ENCODE measurements at regions not wholly inside any gene's neighbourhood (a gene's known extent, or its start where the extent isn't known, plus 50 kb on each side); places are given as distances from the start of the nearest gene placed in this dataset.
"Not testable (repeated sequence)": the region's sequence is repeated elsewhere in the genome, so short reads cannot be mapped to it uniquely, and the experiment has no call there.

DNA sequence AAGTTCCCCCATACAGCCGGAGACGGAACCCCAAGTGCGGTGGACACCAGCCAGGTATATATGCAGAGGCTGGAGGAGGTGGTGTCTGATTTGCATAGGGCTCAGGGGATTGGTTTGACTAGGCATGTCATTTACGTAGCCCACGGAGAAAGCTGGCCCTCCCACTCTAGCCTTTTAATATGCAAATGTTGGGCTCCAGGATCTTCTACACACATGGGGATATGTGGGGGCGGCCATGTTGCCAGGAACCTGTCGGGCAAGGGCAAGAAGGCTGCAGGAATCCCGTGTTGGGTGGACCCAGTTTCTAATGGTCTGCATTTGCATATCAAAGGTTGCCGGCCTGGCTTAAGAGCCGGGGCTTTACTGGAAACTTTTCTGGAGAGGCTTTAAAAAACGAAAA lies 57.4 kb downstream of the FTHL17 start:
- not testable (repeated sequence) for DNase-seq (ENCODE audit: low read depth)

DNA sequence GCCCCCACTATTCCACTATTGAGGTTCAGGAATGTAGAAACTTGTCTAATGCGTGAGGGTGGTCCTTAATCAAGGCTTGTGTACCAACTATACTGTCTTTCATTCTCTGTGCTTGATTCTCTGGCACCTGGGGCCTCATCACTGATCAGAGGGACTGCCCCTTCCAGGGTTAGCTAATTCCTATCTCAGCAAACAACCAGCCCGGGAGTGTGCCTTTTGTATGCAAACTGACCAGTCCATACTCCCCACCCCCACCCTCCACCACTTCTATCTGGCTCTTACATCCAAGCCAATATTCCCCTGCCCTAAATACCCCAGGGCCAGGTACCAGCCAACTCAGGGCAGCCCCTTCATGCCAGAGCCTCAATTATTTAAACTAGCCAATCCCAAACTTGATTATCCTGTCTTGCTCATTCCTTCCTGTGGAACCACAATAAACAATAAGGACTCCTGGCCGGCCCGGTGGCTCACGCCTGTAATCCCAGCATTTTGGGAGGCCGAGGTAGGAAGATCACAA lies 59.3 kb downstream of the FTHL17 start:
- H3K4me3 ChIP-seq (ENCODE audit: low read depth, low read length), result no peak overlapping the region
- TF ChIP-seq, protein P1, sequence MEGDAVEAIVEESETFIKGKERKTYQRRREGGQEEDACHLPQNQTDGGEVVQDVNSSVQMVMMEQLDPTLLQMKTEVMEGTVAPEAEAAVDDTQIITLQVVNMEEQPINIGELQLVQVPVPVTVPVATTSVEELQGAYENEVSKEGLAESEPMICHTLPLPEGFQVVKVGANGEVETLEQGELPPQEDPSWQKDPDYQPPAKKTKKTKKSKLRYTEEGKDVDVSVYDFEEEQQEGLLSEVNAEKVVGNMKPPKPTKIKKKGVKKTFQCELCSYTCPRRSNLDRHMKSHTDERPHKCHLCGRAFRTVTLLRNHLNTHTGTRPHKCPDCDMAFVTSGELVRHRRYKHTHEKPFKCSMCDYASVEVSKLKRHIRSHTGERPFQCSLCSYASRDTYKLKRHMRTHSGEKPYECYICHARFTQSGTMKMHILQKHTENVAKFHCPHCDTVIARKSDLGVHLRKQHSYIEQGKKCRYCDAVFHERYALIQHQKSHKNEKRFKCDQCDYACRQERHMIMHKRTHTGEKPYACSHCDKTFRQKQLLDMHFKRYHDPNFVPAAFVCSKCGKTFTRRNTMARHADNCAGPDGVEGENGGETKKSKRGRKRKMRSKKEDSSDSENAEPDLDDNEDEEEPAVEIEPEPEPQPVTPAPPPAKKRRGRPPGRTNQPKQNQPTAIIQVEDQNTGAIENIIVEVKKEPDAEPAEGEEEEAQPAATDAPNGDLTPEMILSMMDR (IDR thresholded peaks at IDR 0.05; ENCODE audit: low read depth, low read length, missing control alignments), result no peak
- no peak for DNase-seq (ENCODE audit: low read depth)

More for the DNA sequence above, 57.4 kb downstream of the FTHL17 start:
- not testable (repeated sequence) for H3K4me3 ChIP-seq (ENCODE audit: low read depth, low read length)

DNA sequence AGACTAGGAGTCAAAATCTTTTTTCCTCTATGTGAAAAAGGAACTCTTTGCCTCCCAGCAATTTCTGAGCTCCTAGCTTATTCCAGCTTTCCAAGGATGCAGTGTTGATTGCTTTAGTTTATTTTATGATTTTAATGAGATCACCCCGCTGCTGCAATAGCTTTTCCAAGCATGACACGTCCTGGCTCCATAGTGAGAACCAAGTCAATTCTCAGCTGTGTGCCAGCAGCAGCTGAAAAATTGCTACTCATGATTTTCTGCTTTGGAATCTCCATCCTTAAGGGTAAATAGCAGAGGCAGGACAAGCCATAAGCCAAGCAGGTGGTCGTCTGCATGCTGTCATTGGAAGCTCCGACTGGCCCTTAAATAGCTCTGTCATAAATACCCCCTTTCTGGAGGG lies 64.5 kb downstream of the FTHL17 start:
- H3K4me3 ChIP-seq (ENCODE audit: low read depth, low read length), result no peak overlapping the region
- TF ChIP-seq, protein P1 (IDR thresholded peaks at IDR 0.05; ENCODE audit: low read depth, low read length, missing control alignments), result no peak
- no peak for DNase-seq (ENCODE audit: low read depth)

DNA sequence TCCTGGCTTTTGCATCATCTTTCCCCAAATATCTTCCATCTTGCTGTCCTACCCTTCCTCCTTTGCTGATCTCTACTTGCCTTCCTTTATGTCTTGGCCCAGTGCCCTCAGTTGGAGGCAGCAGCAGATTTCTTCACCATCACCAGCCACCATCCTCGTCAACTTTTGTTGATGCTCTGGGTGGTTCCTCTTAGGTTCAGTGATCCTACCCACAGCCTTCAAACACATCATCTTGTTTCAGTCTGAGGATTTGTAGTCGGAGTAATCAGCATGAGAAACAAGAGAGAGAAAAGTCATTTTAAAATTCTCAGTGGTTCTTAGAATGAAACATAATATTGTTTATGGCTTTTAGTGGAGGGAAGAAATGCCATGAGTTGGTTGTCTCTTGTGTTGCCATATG lies 65.8 kb downstream of the FTHL17 start:
- no peak overlapping the region for H3K4me3 ChIP-seq (ENCODE audit: low read depth, low read length)
- TF ChIP-seq, protein P1 (IDR thresholded peaks at IDR 0.05; ENCODE audit: low read depth, low read length, missing control alignments), result no peak
- DNase-seq (ENCODE audit: low read depth), result no peak

DNA sequence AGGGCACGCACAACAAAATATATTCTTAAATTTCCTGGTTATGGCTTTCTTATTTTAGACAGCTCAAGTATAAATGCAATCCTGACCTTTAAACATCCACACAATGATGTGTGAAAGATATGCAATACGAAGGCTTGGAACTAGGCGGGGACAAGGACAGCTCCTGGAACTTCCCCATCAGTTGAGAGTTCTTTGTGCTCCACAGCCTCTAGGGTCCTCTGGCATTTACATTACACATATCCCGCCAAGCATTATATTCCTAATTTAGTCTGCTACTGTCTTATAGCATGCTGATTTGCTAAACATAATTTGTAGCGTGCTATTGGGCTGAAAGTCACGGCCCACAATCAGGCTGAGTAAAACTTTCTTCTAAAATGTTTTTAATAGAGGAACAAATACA lies 74.4 kb downstream of the FTHL17 start:
- no peak overlapping the region for H3K4me3 ChIP-seq (ENCODE audit: low read depth, low read length)
- TF ChIP-seq, protein P1 (IDR thresholded peaks at IDR 0.05; ENCODE audit: low read depth, low read length, missing control alignments), result no peak
- no peak for DNase-seq (ENCODE audit: low read depth)

DNA sequence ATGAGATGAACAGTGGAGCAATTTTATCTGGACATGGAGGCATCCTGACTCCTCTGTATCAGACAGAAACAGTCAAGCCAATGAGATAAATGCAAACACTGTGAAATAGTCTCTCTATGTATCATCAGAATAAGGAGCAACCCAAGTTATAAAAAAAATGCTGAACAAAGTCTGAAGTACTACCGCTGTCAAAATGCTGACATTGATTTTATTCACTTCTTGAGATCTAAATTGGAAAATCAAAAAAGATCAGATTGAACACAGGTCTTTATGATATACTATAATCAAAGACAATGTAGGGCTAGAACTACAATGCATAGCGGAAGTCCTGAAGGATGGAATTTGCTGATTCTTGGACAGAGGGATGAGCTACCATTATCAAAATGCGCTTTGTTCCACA lies 76.1 kb downstream of the FTHL17 start:
- no peak overlapping the region for H3K4me3 ChIP-seq (ENCODE audit: low read depth, low read length)
- DNase-seq (ENCODE audit: low read depth), result no peak
- TF ChIP-seq, protein P1 (IDR thresholded peaks at IDR 0.05; ENCODE audit: low read depth, low read length, missing control alignments), result no peak

DNA sequence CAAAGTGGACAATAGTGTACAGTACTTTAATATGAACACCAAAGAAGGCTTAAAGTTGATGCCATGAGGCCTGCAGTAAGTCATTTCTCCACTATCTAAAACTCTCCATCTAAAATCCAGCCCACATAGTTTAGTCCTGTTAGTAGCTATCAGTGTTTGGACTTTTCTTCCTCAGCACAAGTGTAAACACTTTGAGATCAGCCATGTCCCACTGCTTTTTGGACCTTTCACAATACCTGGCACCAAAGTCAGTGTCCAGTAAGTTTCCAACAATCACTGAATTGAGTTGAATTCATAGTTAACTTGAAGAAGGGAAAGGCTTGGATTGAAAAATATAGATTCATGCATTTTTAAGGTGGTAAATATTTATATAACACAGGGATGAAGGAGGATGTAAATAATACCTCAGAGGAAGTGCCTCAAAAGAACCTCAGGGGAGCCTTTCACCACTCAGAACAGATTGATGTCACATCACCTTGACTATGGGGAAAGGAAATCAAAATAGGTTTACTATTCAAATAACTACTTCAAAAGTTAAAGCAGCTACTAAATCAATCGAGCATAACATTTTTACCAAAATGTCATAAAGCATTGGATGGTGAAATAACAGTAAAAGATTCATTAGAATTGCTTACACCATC lies 76.7 kb downstream of the FTHL17 start:
- H3K4me3 ChIP-seq (ENCODE audit: low read depth, low read length), result no peak overlapping the region
- TF ChIP-seq, protein P1 (IDR thresholded peaks at IDR 0.05; ENCODE audit: low read depth, low read length, missing control alignments), result no peak
- DNase-seq (ENCODE audit: low read depth), result no peak

DNA sequence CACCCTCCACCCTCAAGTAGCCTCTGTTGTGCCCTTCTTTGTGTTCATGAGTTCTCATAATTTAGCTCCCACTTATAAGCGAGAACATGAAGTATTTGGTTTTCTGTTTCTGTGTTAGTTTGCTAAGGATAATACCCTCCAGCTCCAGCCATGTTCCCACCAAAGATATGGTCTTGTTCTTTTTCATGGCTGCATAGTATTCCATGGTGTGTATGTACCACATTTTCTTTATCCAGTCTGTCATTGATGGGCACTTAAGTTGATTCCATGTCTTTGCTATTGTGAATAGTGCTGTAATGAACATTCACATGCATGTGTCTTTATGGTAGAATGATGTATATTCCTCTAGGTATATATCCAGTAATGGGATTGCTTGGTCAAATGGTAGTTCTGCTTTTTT lies 77.8 kb downstream of the FTHL17 start:
- H3K4me3 ChIP-seq (ENCODE audit: low read depth, low read length); DNase-seq (ENCODE audit: low read depth): not testable (repeated sequence)
